Mesenchymal stem cell (in vitro differentiated cells and primary cell): ENCODE measurements at regions not wholly inside any gene's neighbourhood (a gene's known extent, or its start where the extent isn't known, plus 50 kb on each side); places are given as distances from the start of the nearest gene placed in this dataset.

Source experiments
- DNase-seq: peaks from one replicate; pipeline ENCODE4 v3.0.0-alpha.2; 2013
- H2AFZ ChIP-seq: one replicate; pipeline ENCODE4 v1.6.1; 2013; ENCODE audit warnings: low read depth, mild to moderate bottlenecking, control low read depth, inconsistent platforms, low read length, moderate library complexity
- H2AK5ac ChIP-seq: 2 replicates; pipeline ENCODE4 v1.6.1; 2013; ENCODE audit warnings: low read length, moderate library complexity, mild to moderate bottlenecking, inconsistent platforms; ENCODE audit not compliant: severe bottlenecking
- H2BK120ac ChIP-seq: one replicate; pipeline ENCODE4 v1.6.1; 2013; ENCODE audit warnings: low read depth, mild to moderate bottlenecking, inconsistent platforms, low read length, moderate library complexity
- H2BK12ac ChIP-seq, 2 experiments: one replicate each; pipeline ENCODE4 v1.6.1; 2013; ENCODE audit warnings: inconsistent platforms in 2 of 2, low read length in 2 of 2, mild to moderate bottlenecking in 2 of 2, moderate library complexity in 2 of 2, control low read depth in 1 of 2
- H2BK15ac ChIP-seq: one replicate; pipeline ENCODE4 v1.6.1; 2013; ENCODE audit warnings: mild to moderate bottlenecking, low read depth, inconsistent platforms; ENCODE audit not compliant: poor library complexity, severe bottlenecking
- H2BK5ac ChIP-seq: 2 replicates; pipeline ENCODE4 v1.6.1; 2013; ENCODE audit warnings: low read depth, mild to moderate bottlenecking, low read length, control low read depth, inconsistent platforms; ENCODE audit not compliant: poor library complexity, severe bottlenecking
- H3K14ac ChIP-seq, 2 experiments: one replicate each; pipeline ENCODE4 v1.6.1; 2013; ENCODE audit warnings: inconsistent platforms in 2 of 2, low read length in 2 of 2, control low read depth in 1 of 2, mild to moderate bottlenecking in 1 of 2, moderate library complexity in 1 of 2
- H3K18ac ChIP-seq, 2 experiments: one replicate each; pipeline ENCODE4 v1.6.1; 2013; ENCODE audit warnings: inconsistent platforms in 2 of 2, low read length in 2 of 2, control low read depth in 1 of 2, low read depth in 1 of 2, mild to moderate bottlenecking in 1 of 2
- H3K23ac ChIP-seq, 2 experiments: one replicate each; pipeline ENCODE4 v1.6.1; 2013; ENCODE audit warnings: inconsistent platforms in 2 of 2, low read length in 2 of 2, mild to moderate bottlenecking in 2 of 2, moderate library complexity in 2 of 2, control low read depth in 1 of 2
- H3K27ac ChIP-seq: 2 replicates; pipeline ENCODE4 v1.5.1; 2013; ENCODE audit warnings: mild to moderate bottlenecking, moderate library complexity, low read length, control low read depth, inconsistent platforms; ENCODE audit not compliant: poor library complexity, severe bottlenecking
- H3K27me3 ChIP-seq, 2 experiments: 2 replicates each; pipeline versions ENCODE4 v1.6.1 to v1.7.0; 2013; ENCODE audit warnings: low read length in 2 of 2, mild to moderate bottlenecking in 2 of 2, moderate library complexity in 2 of 2, control low read depth in 1 of 2, inconsistent platforms in 1 of 2; ENCODE audit not compliant: control insufficient read depth in 1 of 2, insufficient read depth in 1 of 2
- H3K36me3 ChIP-seq, 2 experiments: 2 replicates each; pipeline versions ENCODE4 v1.6.1 to v1.7.0; 2013; ENCODE audit warnings: low read length in 2 of 2, control low read depth in 1 of 2, inconsistent platforms in 1 of 2, low read depth in 1 of 2, mild to moderate bottlenecking in 1 of 2; ENCODE audit not compliant: insufficient read depth in 2 of 2, control insufficient read depth in 1 of 2
- H3K4ac ChIP-seq, 2 experiments: one replicate each; pipeline ENCODE4 v1.6.1; 2013; ENCODE audit warnings: inconsistent platforms in 2 of 2, low read length in 2 of 2, mild to moderate bottlenecking in 2 of 2, moderate library complexity in 2 of 2, control low read depth in 1 of 2, low read depth in 1 of 2
- H3K4me1 ChIP-seq: 2 replicates; pipeline ENCODE4 v1.6.1; 2013; ENCODE audit warnings: low read depth, low read length, control low read depth; ENCODE audit not compliant: control insufficient read depth, insufficient read depth
- H3K4me2 ChIP-seq: 2 replicates; pipeline ENCODE4 v1.6.1; 2013; ENCODE audit warnings: low read length, mild to moderate bottlenecking, inconsistent platforms; ENCODE audit not compliant: poor library complexity, severe bottlenecking
- H3K4me3 ChIP-seq, 2 experiments: 2 replicates each; pipeline versions ENCODE4 v1.5.1 to v1.7.0; 2013; ENCODE audit warnings: low read length in 2 of 2, mild to moderate bottlenecking in 2 of 2, control low read depth in 1 of 2, low read depth in 1 of 2; ENCODE audit not compliant: insufficient read depth in 1 of 2
- H3K79me1 ChIP-seq: replicated peaks from 2 replicates; pipeline ENCODE4 v1.6.1; 2013; ENCODE audit warnings: mild to moderate bottlenecking, control low read depth, low read length, inconsistent platforms; ENCODE audit not compliant: poor library complexity, severe bottlenecking
- H3K9ac ChIP-seq: 2 replicates; pipeline ENCODE4 v1.7.0; 2013; ENCODE audit warnings: mild to moderate bottlenecking, low read length, moderate library complexity
- H3K9me3 ChIP-seq: 2 replicates; pipeline ENCODE4 v1.7.0; 2013; ENCODE audit warnings: mild to moderate bottlenecking, low read length; ENCODE audit not compliant: control insufficient read depth
- H4K8ac ChIP-seq: one replicate; pipeline ENCODE4 v1.6.1; 2013; ENCODE audit warnings: inconsistent platforms, mild to moderate bottlenecking, low read length, moderate library complexity
- H4K91ac ChIP-seq: one replicate; pipeline ENCODE4 v1.6.1; 2013; ENCODE audit warnings: mild to moderate bottlenecking, low read length, inconsistent platforms
- WGBS: methylation state at CpG from one replicate; pipeline ENCODE4 v1.1.7; 2013; ENCODE audit warnings: mixed read lengths; 5-methylcytosine and 5-hydroxymethylcytosine counted together

DNA sequence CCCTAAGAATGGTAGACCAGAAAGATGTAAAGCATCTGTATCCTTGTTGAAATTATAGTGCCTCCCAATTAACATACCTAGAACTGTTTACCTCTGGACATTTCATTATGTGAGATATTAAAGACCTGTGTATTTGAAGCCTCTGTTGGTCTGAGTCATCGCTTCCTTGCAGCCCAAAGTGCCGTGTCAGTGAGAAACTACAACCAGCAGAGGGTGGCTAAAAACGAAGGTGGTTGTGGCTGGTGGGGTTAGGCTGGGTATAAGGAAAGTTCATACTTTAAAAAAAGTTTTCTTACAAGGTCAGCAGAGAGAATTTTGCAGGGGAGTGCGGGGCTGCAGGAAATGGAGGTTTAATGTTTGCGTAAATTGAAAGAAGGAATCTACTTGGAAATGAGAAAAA is 290.7 kb downstream of the TMEM114 start:
- 63% methylated on average over 5 of the region's 5 CpGs for WGBS
- DNase-seq = no peak
- peaks cover 11% of the 10 kb centered on the region for H3K9me3 ChIP-seq

DNA sequence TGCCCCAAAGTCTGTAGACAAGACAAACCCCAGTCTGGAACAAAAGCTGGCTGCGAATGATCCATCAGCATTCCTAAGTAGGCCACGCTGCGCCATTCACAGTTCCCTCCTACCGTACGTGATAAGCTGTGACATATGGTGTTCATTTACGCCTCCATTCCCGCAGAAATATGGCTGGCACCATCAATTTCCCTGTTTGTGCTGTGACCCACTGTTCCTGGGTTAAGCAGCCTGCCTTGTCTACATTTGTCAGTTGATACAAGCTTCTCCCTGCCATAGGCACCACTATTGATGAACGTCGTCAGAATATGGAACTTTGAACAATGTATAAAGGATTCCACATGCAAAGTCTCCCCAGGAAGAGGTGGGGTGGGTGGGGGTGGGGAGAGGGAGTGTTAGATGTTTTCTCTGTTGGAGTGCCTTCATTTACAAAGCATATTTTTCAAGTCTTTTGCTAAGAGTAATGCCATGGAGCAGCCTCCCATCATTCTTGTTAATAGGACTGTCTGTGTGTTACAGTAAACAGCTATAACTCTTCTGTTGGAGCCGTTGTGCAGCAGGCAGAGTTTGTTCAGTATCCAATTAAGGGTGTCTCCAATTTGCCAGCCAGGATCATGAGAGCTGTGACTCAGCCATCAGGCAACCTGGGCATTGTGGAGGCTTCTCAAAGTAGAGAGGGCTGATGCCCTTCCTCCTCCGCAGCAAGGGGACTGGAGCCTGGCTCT is 294.6 kb downstream of the TMEM114 start:
- 80% methylated on average over 11 of the region's 11 CpGs for WGBS
- H3K4me1 ChIP-seq = no peaks in the 10 kb centered on the region
- no peak overlapping the region for H3K4me2 ChIP-seq
- H4K91ac ChIP-seq = no peak overlapping the region
- H3K18ac ChIP-seq = no peak overlapping the region
- H2BK120ac ChIP-seq = no peak overlapping the region
- H3K79me1 ChIP-seq = no peaks in the 10 kb centered on the region
- DNase-seq = no peak
- H2AK5ac ChIP-seq = no peak overlapping the region
- H4K8ac ChIP-seq = no peak overlapping the region
- H3K27ac ChIP-seq = no peak overlapping the region
- H3K23ac ChIP-seq = no peak overlapping the region
- no peak overlapping the region for H3K4me3 ChIP-seq
- H2AFZ ChIP-seq = no peak overlapping the region
- H2BK12ac ChIP-seq = no peak overlapping the region
- H3K36me3 ChIP-seq = no peaks in the 10 kb centered on the region
- no peak overlapping the region for H3K9ac ChIP-seq
- H2BK15ac ChIP-seq = no peak overlapping the region
- H3K27me3 ChIP-seq = no peaks in the 10 kb centered on the region
- no peak overlapping the region for H3K4ac ChIP-seq
- no peak overlapping the region for H3K14ac ChIP-seq
- peaks cover 7% of the 10 kb centered on the region for H3K9me3 ChIP-seq
- H2BK5ac ChIP-seq = no peak overlapping the region

More for the DNA sequence above, 290.7 kb downstream of the TMEM114 start:
- no peak overlapping the region for H2BK12ac ChIP-seq
- no peak overlapping the region for H3K4ac ChIP-seq
- H2BK15ac ChIP-seq = no peak overlapping the region
- no peaks in the 10 kb centered on the region for H3K4me1 ChIP-seq
- H4K91ac ChIP-seq = no peak overlapping the region
- H3K27ac ChIP-seq = no peak overlapping the region
- no peak overlapping the region for H4K8ac ChIP-seq
- H3K23ac ChIP-seq = no peak overlapping the region
- no peak overlapping the region for H2BK120ac ChIP-seq
- H3K36me3 ChIP-seq = no peaks in the 10 kb centered on the region
- H3K4me2 ChIP-seq = no peak overlapping the region
- no peak overlapping the region for H3K4me3 ChIP-seq
- H3K14ac ChIP-seq = no peak overlapping the region
- H2AFZ ChIP-seq = no peak overlapping the region
- H3K27me3 ChIP-seq = no peaks in the 10 kb centered on the region
- no peak overlapping the region for H3K18ac ChIP-seq
- H2AK5ac ChIP-seq = no peak overlapping the region
- no peak overlapping the region for H3K9ac ChIP-seq
- no peaks in the 10 kb centered on the region for H3K79me1 ChIP-seq
- H2BK5ac ChIP-seq = no peak overlapping the region

DNA sequence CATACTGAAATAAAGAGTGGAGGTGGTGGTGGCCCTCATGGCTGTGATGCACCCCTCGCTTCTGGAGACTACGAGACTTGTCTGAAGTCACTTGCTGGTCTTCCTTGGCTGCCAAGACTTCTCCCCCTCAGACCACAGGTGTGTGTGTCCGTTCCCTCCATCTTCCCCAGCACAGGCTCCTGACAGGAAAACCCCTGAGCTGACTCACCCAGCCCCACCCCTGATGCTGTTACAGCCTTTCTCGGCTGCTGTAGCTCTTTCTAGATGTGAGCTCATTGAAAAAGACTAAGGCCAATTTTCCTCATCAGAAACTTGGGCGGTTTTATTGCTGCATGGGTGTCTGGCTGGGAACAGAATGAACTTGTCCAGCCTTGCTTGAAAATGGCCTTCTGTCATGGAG is 296.9 kb downstream of the TMEM114 start:
- Histone ChIP-seq H3K23ac (no peak overlapping the region), H3K4me3 (no peak overlapping the region), H2BK120ac (no peak overlapping the region), H2BK12ac (no peak overlapping the region), H3K36me3 (no peaks in the 10 kb centered on the region), H3K4me1 (no peaks in the 10 kb centered on the region), H2BK5ac (no peak overlapping the region), H3K4me2 (no peak overlapping the region), H3K14ac (no peak overlapping the region), H3K79me1 (no peaks in the 10 kb centered on the region), H3K9me3 (peaks cover 6% of the 10 kb centered on the region), H2AK5ac (no peak overlapping the region), H3K27ac (no peak overlapping the region), H2BK15ac (no peak overlapping the region), H3K27me3 (no peaks in the 10 kb centered on the region), H3K9ac (no peak overlapping the region), H3K4ac (no peak overlapping the region), H4K8ac (no peak overlapping the region), H4K91ac (no peak overlapping the region), H3K18ac (no peak overlapping the region), H2AFZ (no peak overlapping the region)
- DNase-seq = no peak
- 67% methylated on average over 5 of the region's 5 CpGs for WGBS

DNA sequence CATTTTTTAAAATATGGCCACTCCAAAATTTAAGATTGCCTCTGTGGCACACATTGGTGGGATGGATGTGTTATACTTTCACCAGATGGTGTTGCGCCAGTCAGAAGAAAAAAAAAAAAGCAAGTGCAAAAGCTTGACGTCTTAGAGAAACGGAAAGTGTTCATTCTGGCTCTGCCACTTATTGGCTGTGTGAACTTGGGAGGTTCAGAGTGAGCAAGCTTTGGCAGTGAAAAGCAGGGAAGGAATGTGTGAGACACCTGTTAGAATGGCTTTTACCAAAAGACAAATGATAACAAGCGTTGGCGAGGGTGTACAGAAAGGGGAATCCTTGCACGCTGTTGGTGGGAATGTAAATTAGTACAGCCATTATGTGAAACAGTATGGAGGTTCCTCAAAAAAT is 298.0 kb downstream of the TMEM114 start:
- Histone ChIP-seq H3K79me1 (no peaks in the 10 kb centered on the region), H2BK5ac (no peak overlapping the region), H3K9ac (no peak overlapping the region), H2AFZ (no peak overlapping the region), H2BK15ac (no peak overlapping the region), H3K4me3 (no peak overlapping the region), H2AK5ac (no peak overlapping the region), H4K91ac (no peak overlapping the region), H3K27ac (no peak overlapping the region), H3K36me3 (no peaks in the 10 kb centered on the region), H4K8ac (no peak overlapping the region), H3K18ac (no peak overlapping the region), H3K4me2 (no peak overlapping the region), H3K14ac (no peak overlapping the region), H3K23ac (no peak overlapping the region), H3K4me1 (no peaks in the 10 kb centered on the region), H2BK12ac (no peak overlapping the region), H2BK120ac (no peak overlapping the region), H3K9me3 (peaks cover 6% of the 10 kb centered on the region), H3K4ac (no peak overlapping the region), H3K27me3 (no peaks in the 10 kb centered on the region)
- DNase-seq = no peak
- WGBS = 69% methylated on average over 3 of the region's 6 CpGs
